Gastrocnemius medialis (tissue), 4 donors: ENCODE measurements at regions not wholly inside any gene's neighbourhood (a gene's known extent, or its start where the extent isn't known, plus 50 kb on each side); places are given as distances from the start of the nearest gene placed in this dataset.

ENCODE experiments used
- ATAC-seq, 2 donors: fragments of 150-250 bp; one replicate each; pipeline ENCODE4 v1.9.1; 2016
- DNase-seq, 2 donors: peaks; one replicate each; pipeline ENCODE4 v3.0.0-alpha.2; 2019
- H3K27ac ChIP-seq, 4 donors: fragments of 200-600 bp; sonication (generic); 1 replicate in 1 of 4; 2 replicates in 3 of 4; pipeline ENCODE4 v1.5.1; 2016 to 2018; ENCODE audit warnings: mild to moderate bottlenecking in 2 of 4, moderate library complexity in 1 of 4
- H3K27me3 ChIP-seq, 3 donors: fragments of 200-600 bp; sonication (generic) in 2 of 3; 1 replicate in 1 of 3; 2 replicates in 2 of 3; pipeline versions ENCODE4 v1.5.1 to v1.6.0; 2016 to 2019; ENCODE audit warnings: mild to moderate bottlenecking in 1 of 3, moderate library complexity in 1 of 3
- H3K36me3 ChIP-seq, 2 donors: fragments of 200-600 bp; sonication (generic) in 1 of 2; one replicate each; pipeline ENCODE4 v1.5.1; 2017 to 2018
- H3K4me1 ChIP-seq, 2 donors: fragments of 200-600 bp; sonication (generic) in 1 of 2; one replicate each; pipeline ENCODE4 v1.5.1; 2016 to 2017; ENCODE audit warnings: mild to moderate bottlenecking in 2 of 2
- H3K4me3 ChIP-seq, 4 donors: fragments of 200-600 bp; sonication (generic) in 3 of 4; 1 replicate in 1 of 4; 2 replicates in 3 of 4; pipeline ENCODE4 v1.5.1; 2016 to 2019; ENCODE audit warnings: mild to moderate bottlenecking in 2 of 4
- H3K9me3 ChIP-seq, 3 donors: fragments of 200-600 bp; sonication (generic) in 2 of 3; 1 replicate in 1 of 3; 2 replicates in 2 of 3; pipeline ENCODE4 v1.5.1; 2016 to 2019
- POLR2A ChIP-seq, 2 donors: fragments of 450-650 bp; IDR thresholded peaks; one replicate each; pipeline ENCODE4 v1.6.1; 2017; ENCODE audit warnings: antibody characterized with exemption in 2 of 2, mild to moderate bottlenecking in 2 of 2, moderate library complexity in 2 of 2
- in situ Hi-C, 4 donors: fragments of 200-750 bp; cut with MboI; loops; one replicate each; pipeline versions ENCODE4 v1.15.0 to v1.8.0; 2017; ENCODE audit warnings: low sequenced_read_pairs in 4 of 4
- intact Hi-C: fragments of 100-400 bp; cut with DNase I; formaldehyde crosslinking; loops from one replicate; pipeline ENCODE4 v1.15.1; 2023; ENCODE audit warnings: low total_unique reads
- TF ChIP-seq, protein P1 (sequence below), 5 experiments: fragments of 450-650 bp in 3 of 5; fragments of 200-600 bp in 2 of 5; sonication (generic) in 2 of 5; IDR thresholded peaks in 4 of 5; conservative IDR thresholded peaks in 1 of 5; 1 replicate in 4 of 5; 2 replicates in 1 of 5; pipeline ENCODE4 v1.5.1; 2016 to 2019; ENCODE audit warnings: antibody characterized with exemption in 5 of 5, mild to moderate bottlenecking in 3 of 5, moderate library complexity in 3 of 5

GRCh38 chr18:34287825-34288224 lies 63.1 kb upstream of the NOL4 start:
- Histone ChIP-seq H3K27me3 (no peaks in the 10 kb centered on the region), H3K36me3 (no peaks in the 10 kb centered on the region), H3K4me1 (no peaks in the 10 kb centered on the region), H3K4me3 (no peak overlapping the region), H3K9me3 (no peaks in the 10 kb centered on the region), H3K27ac (no peak overlapping the region)
- in situ Hi-C loops (no loop called here), intact Hi-C loops (no loop called here)
- no peak for DNase-seq
- ATAC-seq: no peak
- no peak for TF ChIP-seq POLR2A (IDR thresholded peaks at IDR 0.05)
- TF ChIP-seq, protein P1, sequence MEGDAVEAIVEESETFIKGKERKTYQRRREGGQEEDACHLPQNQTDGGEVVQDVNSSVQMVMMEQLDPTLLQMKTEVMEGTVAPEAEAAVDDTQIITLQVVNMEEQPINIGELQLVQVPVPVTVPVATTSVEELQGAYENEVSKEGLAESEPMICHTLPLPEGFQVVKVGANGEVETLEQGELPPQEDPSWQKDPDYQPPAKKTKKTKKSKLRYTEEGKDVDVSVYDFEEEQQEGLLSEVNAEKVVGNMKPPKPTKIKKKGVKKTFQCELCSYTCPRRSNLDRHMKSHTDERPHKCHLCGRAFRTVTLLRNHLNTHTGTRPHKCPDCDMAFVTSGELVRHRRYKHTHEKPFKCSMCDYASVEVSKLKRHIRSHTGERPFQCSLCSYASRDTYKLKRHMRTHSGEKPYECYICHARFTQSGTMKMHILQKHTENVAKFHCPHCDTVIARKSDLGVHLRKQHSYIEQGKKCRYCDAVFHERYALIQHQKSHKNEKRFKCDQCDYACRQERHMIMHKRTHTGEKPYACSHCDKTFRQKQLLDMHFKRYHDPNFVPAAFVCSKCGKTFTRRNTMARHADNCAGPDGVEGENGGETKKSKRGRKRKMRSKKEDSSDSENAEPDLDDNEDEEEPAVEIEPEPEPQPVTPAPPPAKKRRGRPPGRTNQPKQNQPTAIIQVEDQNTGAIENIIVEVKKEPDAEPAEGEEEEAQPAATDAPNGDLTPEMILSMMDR (IDR thresholded peaks at IDR 0.05 in 4 of 5, conservative IDR thresholded peaks at IDR 0.05 in 1 of 5): no peak

GRCh38 chr18:34292594-34292993 lies 67.9 kb upstream of the NOL4 start:
- intact Hi-C loops (no loop called here), in situ Hi-C loops (no loop called here)
- no peak overlapping the region for H3K4me3 ChIP-seq
- no peaks in the 10 kb centered on the region for H3K27me3 ChIP-seq
- TF ChIP-seq POLR2A (IDR thresholded peaks at IDR 0.05): no peak
- TF ChIP-seq, protein P1 (IDR thresholded peaks at IDR 0.05 in 4 of 5, conservative IDR thresholded peaks at IDR 0.05 in 1 of 5): no peak
- no peaks in the 10 kb centered on the region for H3K36me3 ChIP-seq
- no peaks in the 10 kb centered on the region for H3K4me1 ChIP-seq
- no peak for ATAC-seq
- H3K27ac ChIP-seq: no peak overlapping the region
- H3K9me3 ChIP-seq: no peaks in the 10 kb centered on the region
- DNase-seq: no peak

- H3K9me3 ChIP-seq: no peaks in the 10 kb centered on the region
- intact Hi-C loops (no loop called here), in situ Hi-C loops (no loop called here)
- no peaks in the 10 kb centered on the region for H3K27me3 ChIP-seq
- no peak for ATAC-seq
- no peaks in the 10 kb centered on the region for H3K4me1 ChIP-seq
- no peak overlapping the region for H3K4me3 ChIP-seq
- TF ChIP-seq, protein P1 (IDR thresholded peaks at IDR 0.05 in 4 of 5, conservative IDR thresholded peaks at IDR 0.05 in 1 of 5): no peak
- TF ChIP-seq POLR2A (IDR thresholded peaks at IDR 0.05): no peak
- H3K36me3 ChIP-seq: no peaks in the 10 kb centered on the region
- no peak overlapping the region for H3K27ac ChIP-seq
- DNase-seq: no peak
These were observed 72.6 kb upstream of the NOL4 start for GRCh38 chr18:34297287-34297686.

- in situ Hi-C loops (no loop called here), intact Hi-C loops (no loop called here)
- H3K4me3 ChIP-seq: no peak overlapping the region
- no peaks in the 10 kb centered on the region for H3K27me3 ChIP-seq
- TF ChIP-seq POLR2A (IDR thresholded peaks at IDR 0.05): no peak
- TF ChIP-seq, protein P1 (IDR thresholded peaks at IDR 0.05 in 4 of 5, conservative IDR thresholded peaks at IDR 0.05 in 1 of 5): no peak
- ATAC-seq (no peak), DNase-seq (no peak)
- H3K9me3 ChIP-seq: no peaks in the 10 kb centered on the region
- no peak overlapping the region for H3K27ac ChIP-seq
- no peaks in the 10 kb centered on the region for H3K4me1 ChIP-seq
- no peaks in the 10 kb centered on the region for H3K36me3 ChIP-seq
These were observed 75.1 kb upstream of the NOL4 start for GRCh38 chr18:34299828-34300227.

- no peak overlapping the region for H3K4me3 ChIP-seq
- in situ Hi-C loops (no loop called here), intact Hi-C loops (no loop called here)
- H3K27me3 ChIP-seq: no peaks in the 10 kb centered on the region
- H3K4me1 ChIP-seq: no peaks in the 10 kb centered on the region
- no peak for DNase-seq
- no peak overlapping the region for H3K27ac ChIP-seq
- H3K36me3 ChIP-seq: no peaks in the 10 kb centered on the region
- no peaks in the 10 kb centered on the region for H3K9me3 ChIP-seq
- TF ChIP-seq POLR2A (IDR thresholded peaks at IDR 0.05): no peak
- TF ChIP-seq, protein P1 (IDR thresholded peaks at IDR 0.05 in 4 of 5, conservative IDR thresholded peaks at IDR 0.05 in 1 of 5): no peak
- ATAC-seq: no peak
These were observed 86.8 kb upstream of the NOL4 start for GRCh38 chr18:34311468-34311867.
